ENCODE measurements at regions not wholly inside any gene's neighbourhood (a gene's known extent, or its start where the extent isn't known, plus 50 kb on each side); places are given as distances from the start of the nearest gene placed in this dataset.

GRCh38 chr3:78204977-78205376 is 1165.1 kb downstream of the ROBO2 start:
- TF ChIP-seq CTCF (IDR thresholded peaks at IDR 0.05) (no peak), POLR2A (IDR thresholded peaks at IDR 0.05) (no peak)

Data from testis (tissue), 2 donors.